HG02798 (cell line): ENCODE measurements at regions not wholly inside any gene's neighbourhood (a gene's known extent, or its start where the extent isn't known, plus 50 kb on each side); places are given as distances from the start of the nearest gene placed in this dataset.
"Not testable (repeated sequence)": the region's sequence is repeated elsewhere in the genome, so short reads cannot be mapped to it uniquely, and the experiment has no call there.

Experiments used
- ATAC-seq: cut with Tn5 transposase; IDR thresholded peaks from one replicate; pipeline ENCODE4 v1.9.1; 2021; ENCODE audit warnings: mild to moderate bottlenecking; ENCODE audit not compliant: unreplicated experiment, poor library complexity

GRCh38 chr11:96963375-96963774, 573.6 kb downstream of the JRKL start:
- no peak for ATAC-seq

DNA sequence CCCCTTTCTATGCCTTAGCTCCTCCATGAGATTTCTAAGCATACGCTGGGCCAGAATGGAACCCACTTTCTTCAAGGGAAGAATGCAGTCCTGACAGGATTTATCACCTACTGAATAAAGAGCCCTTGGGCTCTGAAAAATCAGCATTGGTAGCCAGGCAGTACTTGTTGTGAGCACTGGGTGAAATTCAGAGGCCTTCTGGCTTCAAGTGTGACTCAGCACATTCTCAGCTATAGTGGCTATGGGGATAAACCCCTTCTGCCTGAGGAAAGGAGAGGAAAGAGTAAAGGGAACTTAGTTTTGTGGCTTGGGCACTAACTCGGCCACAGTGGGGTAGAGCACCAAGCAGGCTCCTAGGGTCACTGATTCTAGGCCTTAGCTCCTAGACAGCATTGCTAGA, 574.8 kb downstream of the JRKL start:
- no peak for ATAC-seq

GRCh38 chr11:96967616-96968015, 577.8 kb downstream of the JRKL start:
- no peak for ATAC-seq

DNA sequence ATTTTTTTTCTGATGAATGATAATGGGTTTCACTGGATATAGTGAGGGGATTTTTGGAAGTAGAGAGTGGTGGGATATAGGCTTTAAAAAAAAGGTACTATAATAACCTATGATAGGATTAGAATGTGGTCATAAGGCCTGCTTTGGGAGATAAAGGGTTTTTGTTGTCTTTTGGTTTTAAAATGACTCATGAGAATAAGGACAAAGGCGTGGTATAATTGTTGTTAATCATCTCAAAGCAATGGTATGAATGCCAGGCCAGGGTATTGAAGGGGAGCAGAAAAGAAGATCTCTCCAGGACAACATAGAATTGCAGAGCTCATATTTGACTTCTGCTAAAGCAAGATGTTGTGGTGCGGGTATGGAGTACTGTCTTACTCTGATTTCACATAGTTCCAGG, 579.4 kb downstream of the JRKL start:
- no peak for ATAC-seq

DNA sequence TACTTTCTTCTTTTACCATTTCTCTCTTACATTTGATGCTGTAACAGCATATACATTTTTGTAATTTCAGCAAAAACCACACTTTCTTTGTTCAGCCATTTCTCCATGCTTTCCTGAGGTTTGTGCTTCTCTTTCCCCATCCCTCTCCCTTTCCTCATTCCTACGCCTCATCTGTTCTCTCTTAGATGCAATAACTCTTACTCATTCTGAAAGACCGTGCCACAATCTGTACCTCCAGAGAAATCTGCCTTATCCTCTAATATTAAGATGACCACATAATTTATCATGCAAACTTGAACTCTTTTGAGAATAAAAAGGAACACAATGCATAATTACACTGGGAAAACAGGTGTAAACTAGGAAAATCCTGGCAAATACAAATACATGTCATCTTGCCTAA, 588.9 kb downstream of the JRKL start:
- ATAC-seq, result no peak

DNA sequence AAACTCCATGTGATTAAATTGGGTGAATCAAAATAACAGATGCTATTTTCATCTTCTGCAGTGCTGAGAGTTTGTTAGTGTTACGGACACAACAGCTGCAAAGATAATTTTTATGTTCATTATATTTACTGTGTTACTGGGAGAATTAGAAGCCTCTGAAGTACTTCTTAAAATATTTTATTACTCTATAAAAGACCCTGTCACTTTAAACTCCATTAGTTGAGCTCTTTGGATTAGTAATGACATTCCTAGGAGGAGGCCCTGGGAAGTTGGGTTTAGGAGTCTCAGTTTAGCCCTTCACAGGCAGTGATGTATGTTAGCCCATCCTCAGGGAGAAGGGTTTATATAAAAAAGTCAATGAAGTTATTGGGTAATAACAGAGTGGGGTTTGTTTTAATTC, 596.7 kb downstream of the JRKL start:
- no peak for ATAC-seq

GRCh38 chr11:96990914-96991313, 601.1 kb downstream of the JRKL start:
- ATAC-seq, result no peak

GRCh38 chr11:97000481-97000880, 610.7 kb downstream of the JRKL start:
- no peak for ATAC-seq

DNA sequence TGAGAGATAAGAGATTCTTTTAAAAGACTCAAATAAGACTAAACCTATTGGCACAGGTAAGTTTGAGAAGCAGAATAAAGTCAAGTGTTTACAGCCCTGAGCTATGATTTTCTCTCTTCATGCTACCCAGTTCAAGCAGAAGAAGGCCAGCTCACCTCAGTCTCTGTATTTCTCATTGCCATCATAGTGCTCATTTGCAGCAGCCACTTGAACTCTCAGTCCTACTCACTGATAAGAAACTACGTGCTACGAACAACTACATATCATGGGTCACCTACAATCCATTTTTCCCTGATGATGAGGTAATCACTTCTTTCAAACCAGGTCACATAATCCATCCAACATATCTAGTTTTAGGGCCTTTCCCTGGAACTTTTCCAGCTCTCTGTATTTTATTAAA, 617.5 kb downstream of the JRKL start:
- ATAC-seq, result no peak

- ATAC-seq, result no peak
Measured at GRCh38 chr11:97009613-97010012, 619.8 kb downstream of the JRKL start.

DNA sequence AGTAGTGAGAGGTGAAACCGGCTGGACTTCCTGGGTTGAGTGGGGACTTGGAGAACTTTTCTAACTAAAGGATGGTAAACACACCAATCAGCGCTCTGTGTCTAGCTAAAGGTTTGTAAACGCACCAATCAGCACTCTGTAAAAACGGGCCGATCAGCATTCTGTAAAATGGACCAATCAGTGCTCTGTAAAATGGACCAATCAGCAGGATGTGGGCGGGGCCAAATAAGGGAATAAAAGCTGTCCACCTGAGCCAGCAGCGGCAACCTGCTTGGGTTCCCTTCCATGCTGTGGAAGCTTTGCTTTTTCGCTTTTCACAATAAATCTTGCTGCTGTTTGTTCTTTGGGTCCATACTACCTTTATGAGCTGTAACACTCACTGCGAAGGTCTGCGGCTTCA, 621.2 kb downstream of the JRKL start:
- not testable (repeated sequence) for ATAC-seq

DNA sequence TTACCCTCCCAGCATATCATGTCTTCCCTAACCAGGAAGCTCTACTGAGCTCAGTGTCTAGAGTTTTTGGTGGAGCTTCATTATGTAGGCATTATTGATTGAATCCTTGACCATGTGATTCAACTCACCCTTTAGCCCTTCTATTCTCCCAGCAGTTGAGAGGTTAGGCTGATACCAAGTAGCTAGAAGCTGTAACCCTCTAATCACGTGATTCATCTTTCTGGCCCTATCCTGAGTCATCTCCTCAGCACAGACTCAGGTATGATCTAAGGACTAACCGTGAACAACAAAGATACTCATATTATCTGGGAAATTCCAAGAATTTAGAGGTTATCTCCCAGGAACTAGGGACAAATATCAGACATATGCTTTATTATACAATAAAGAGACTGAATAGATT, 625.5 kb downstream of the JRKL start:
- no peak for ATAC-seq

- no peak for ATAC-seq
Measured at GRCh38 chr11:97019305-97019704, 629.5 kb downstream of the JRKL start.

GRCh38 chr11:97019754-97020153, 629.9 kb downstream of the JRKL start:
- ATAC-seq, result no peak

GRCh38 chr11:97022955-97023354, 633.1 kb downstream of the JRKL start:
- ATAC-seq, result no peak

DNA sequence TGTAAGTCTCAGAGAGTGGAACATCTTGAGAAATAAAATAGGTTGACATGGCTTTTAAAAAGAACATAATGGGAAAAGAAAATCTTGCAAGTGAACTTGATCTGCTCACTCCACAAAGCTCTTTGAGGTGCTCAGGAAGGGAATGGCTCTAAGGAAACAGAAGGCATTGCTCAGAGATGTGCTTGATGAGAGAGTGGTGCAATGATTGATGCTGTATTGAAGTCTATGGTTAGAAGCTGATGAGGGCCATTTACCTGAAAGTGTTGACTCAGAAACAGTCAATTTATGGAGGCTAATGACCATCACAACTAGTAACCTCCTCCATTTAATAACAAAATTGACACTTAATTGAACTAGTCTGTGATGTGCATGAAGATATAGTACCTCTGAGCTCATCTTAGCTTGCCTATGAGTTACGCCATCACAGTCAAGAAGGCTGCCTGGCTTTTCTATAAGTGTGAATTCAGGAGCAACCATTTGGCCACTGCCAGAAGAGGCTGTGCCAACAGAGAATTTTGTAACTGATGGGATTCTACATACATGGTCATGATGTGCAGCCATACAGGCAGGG, 639.1 kb downstream of the JRKL start:
- ATAC-seq, result no peak

DNA sequence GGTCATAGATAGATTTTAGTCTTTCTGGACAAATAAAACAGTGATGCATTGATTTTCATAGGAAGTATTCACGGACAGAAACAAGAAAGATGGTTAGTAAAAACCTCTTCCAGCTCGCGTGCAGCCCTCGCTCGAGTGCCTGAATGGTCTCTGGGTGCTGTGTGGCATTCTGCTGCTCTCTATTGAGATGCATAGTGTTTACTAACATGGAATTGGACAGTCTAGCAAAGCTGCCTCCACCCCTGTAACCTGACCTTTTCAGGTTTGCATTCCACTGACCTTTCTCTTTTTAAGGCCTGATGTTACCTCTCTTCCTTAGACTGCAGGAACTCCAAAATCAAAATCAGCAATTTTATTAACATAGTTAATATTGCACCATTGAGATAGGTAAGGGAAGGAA, 643.4 kb downstream of the JRKL start:
- ATAC-seq, result no peak

GRCh38 chr11:97048481-97048880, 658.7 kb downstream of the JRKL start:
- no peak for ATAC-seq

GRCh38 chr11:97060184-97060583, 670.4 kb downstream of the JRKL start:
- no peak for ATAC-seq

DNA sequence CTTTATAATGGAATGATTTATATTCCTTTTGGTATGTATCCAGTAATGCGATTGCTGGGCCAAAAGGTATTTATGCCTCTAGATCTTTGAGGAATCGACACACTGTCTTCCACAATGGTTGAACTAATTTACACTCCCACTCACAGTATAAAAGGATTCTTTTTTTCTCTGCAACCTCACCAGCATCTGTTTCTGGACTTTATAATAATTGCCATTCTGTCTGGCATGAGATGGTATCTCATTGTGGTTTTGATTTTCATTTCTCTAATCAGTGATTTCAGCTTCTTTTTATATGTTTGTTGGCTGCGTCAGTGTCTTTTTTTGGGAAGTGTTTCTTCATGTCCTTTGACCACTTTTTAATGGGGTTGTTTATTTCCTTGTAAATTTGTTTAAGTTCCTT, 679.3 kb downstream of the JRKL start:
- ATAC-seq, result no peak

DNA sequence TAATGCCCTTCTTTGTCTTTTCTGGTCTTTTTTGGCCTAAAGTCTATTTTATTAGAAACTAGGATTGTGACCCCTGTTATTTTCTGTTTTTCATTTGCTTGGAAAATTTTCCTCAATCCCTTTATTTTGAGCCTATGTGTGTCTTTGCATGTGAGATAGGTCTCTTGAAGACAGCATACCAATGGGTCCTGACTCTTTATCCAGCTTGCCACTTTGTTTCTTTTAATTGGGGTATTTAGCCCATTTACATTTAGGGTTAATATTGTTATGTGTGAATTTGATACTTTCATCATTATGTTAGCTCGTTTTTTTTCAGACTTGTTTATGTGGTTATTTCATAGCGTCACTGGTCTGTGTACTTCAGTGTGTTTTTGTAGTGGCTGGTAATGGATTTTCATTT, 682.6 kb downstream of the JRKL start:
- no peak for ATAC-seq

DNA sequence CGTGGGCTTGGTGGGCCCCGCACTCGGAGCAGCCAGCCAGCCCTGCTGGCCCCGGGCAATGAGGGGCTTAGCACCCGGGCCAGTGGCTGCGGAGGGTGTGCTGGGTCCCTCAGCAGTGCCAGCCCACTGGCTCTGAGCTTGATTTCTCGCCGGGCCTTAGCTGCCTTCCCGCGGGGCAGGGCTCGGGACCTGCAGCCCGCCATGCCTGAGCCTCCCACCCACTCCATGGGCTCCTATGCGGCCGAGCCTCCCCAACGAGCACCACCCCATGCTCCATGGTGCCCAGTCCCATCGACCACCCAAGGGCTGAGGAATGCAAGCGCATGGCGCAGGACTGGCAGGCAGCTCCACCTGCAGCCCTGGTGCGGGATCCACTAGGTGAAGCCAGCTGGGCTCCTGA, 686.9 kb downstream of the JRKL start:
- not testable (repeated sequence) for ATAC-seq

GRCh38 chr11:97078443-97078842, 688.6 kb downstream of the JRKL start:
- ATAC-seq, result no peak
